WTC11 (cell line): ENCODE measurements at regions not wholly inside any gene's neighbourhood (a gene's known extent, or its start where the extent isn't known, plus 50 kb on each side); places are given as distances from the start of the nearest gene placed in this dataset.

Experiments
- ATAC-seq: fragments of 200-7000 bp; cut with Tn5 transposase; 2 replicates; pipeline ENCODE4 v1.10.0; 2021; ENCODE audit warnings: mild to moderate bottlenecking, moderate library complexity
- CTCF ChIA-PET: fragments of 300-600 bp; sonication (Branson Sonifier 250); formaldehyde crosslinking; loops from one replicate; lab custom pipeline; 2021; ENCODE audit warnings: antibody characterized with exemption; lab: Charles Lee
- POLR2A ChIA-PET: fragments of 350-600 bp; sonication (Branson Sonifier 250); formaldehyde crosslinking; loops from one replicate; lab custom pipeline; 2021; ENCODE audit warnings: antibody characterized with exemption; lab: Charles Lee
- DNase-seq: peaks from one replicate; pipeline ENCODE4 v3.0.0; 2021; ENCODE audit warnings: low spot score
- H3K27ac Mint-ChIP-seq: 2 replicates; pipeline ENCODE4 v1.8.0; 2021; ENCODE audit warnings: mixed read lengths
- H3K27me3 Mint-ChIP-seq: 2 replicates; pipeline ENCODE4 v1.8.0; 2021; ENCODE audit warnings: low read depth, mild to moderate bottlenecking, moderate library complexity, mixed read lengths
- H3K36me3 Mint-ChIP-seq: 2 replicates; pipeline ENCODE4 v1.8.0; 2021; ENCODE audit warnings: mixed read lengths
- H3K4me1 Mint-ChIP-seq: 2 replicates; pipeline ENCODE4 v1.8.0; 2022; ENCODE audit warnings: mixed read lengths
- H3K4me3 Mint-ChIP-seq: 2 replicates; pipeline ENCODE4 v1.8.0; 2021; ENCODE audit warnings: mild to moderate bottlenecking, moderate library complexity, mixed read lengths
- H3K9me3 Mint-ChIP-seq: 2 replicates; pipeline ENCODE4 v1.8.0; 2021; ENCODE audit warnings: mixed read lengths
- CBFB ChIP-seq: sonication (generic); formaldehyde crosslinking; IDR thresholded peaks from 2 replicates; pipeline ENCODE4 v1.8.1; 2022; ENCODE audit warnings: mild to moderate bottlenecking, low read depth, missing genetic modification reagents
- CREM ChIP-seq: sonication (generic); formaldehyde crosslinking; IDR thresholded peaks from 2 replicates; pipeline ENCODE4 v1.8.1; 2022; ENCODE audit warnings: mild to moderate bottlenecking, missing genetic modification reagents, moderate library complexity
- ERG ChIP-seq: fragments of 250-450 bp; sonication (Bioruptor Pico); IDR thresholded peaks from 2 replicates; pipeline ENCODE4 v1.8.0; 2021; ENCODE audit warnings: mild to moderate bottlenecking
- FOXK1 ChIP-seq: sonication (generic); formaldehyde crosslinking; IDR thresholded peaks from 2 replicates; pipeline ENCODE4 v1.8.0; 2022; ENCODE audit warnings: mild to moderate bottlenecking, moderate library complexity, missing genetic modification reagents
- GRHL2 ChIP-seq: fragments of 250-450 bp; sonication (Bioruptor Pico); IDR thresholded peaks from 2 replicates; pipeline ENCODE4 v1.8.0; 2022; ENCODE audit warnings: mild to moderate bottlenecking, moderate library complexity; ENCODE audit not compliant: insufficient replicate concordance, severe bottlenecking
- JAZF1 ChIP-seq: fragments of 250-450 bp; sonication (Bioruptor Pico); IDR thresholded peaks from 2 replicates; pipeline ENCODE4 v1.9.0; 2021; ENCODE audit warnings: moderate library complexity, mild to moderate bottlenecking, inconsistent platforms
- KAT7 ChIP-seq: sonication (generic); formaldehyde crosslinking; IDR thresholded peaks from 2 replicates; pipeline ENCODE4 v1.8.1; 2023; ENCODE audit warnings: missing genetic modification reagents, mild to moderate bottlenecking, borderline replicate concordance
- MLX ChIP-seq: sonication (generic); formaldehyde crosslinking; IDR thresholded peaks from 2 replicates; pipeline ENCODE4 v1.8.1; 2023; ENCODE audit warnings: mild to moderate bottlenecking, missing genetic modification reagents, moderate library complexity
- NFATC4 ChIP-seq: fragments of 250-450 bp; sonication (Bioruptor Pico); IDR thresholded peaks from 2 replicates; pipeline ENCODE4 v1.9.0; 2021; ENCODE audit warnings: mild to moderate bottlenecking
- NFE2L1 ChIP-seq: sonication (generic); formaldehyde crosslinking; IDR thresholded peaks from 2 replicates; pipeline ENCODE4 v1.8.1; 2023; ENCODE audit warnings: missing genetic modification reagents
- NR1H2 ChIP-seq: sonication (generic); formaldehyde crosslinking; IDR thresholded peaks from 2 replicates; pipeline ENCODE4 v1.9.0; 2021; ENCODE audit warnings: mild to moderate bottlenecking, moderate library complexity, missing genetic modification reagents
- NR3C1 ChIP-seq: sonication (generic); formaldehyde crosslinking; conservative IDR thresholded peaks from 2 replicates; pipeline ENCODE4 v1.8.1; 2023; ENCODE audit warnings: low read depth, mild to moderate bottlenecking, missing genetic modification reagents
- TCF7 ChIP-seq: sonication (generic); formaldehyde crosslinking; IDR thresholded peaks from 2 replicates; pipeline ENCODE4 v1.8.0; 2022; ENCODE audit warnings: mild to moderate bottlenecking, low read depth, missing genetic modification reagents, moderate library complexity
- ZBTB21 ChIP-seq: sonication (generic); formaldehyde crosslinking; IDR thresholded peaks from 2 replicates; pipeline ENCODE4 v1.8.1; 2023; ENCODE audit warnings: mild to moderate bottlenecking, missing genetic modification reagents, borderline replicate concordance
- ZNF121 ChIP-seq: sonication (generic); formaldehyde crosslinking; IDR thresholded peaks from 2 replicates; pipeline ENCODE4 v1.8.0; 2023; ENCODE audit warnings: missing genetic modification reagents
- ZNF671 ChIP-seq: fragments of 250-450 bp; sonication (Bioruptor Pico); IDR thresholded peaks from 2 replicates; pipeline ENCODE4 v1.8.0; 2021; ENCODE audit warnings: mild to moderate bottlenecking
- TF ChIP-seq, protein P1 (sequence below): sonication (generic); formaldehyde crosslinking; IDR thresholded peaks from 2 replicates; pipeline ENCODE4 v1.8.0; 2022; ENCODE audit warnings: mild to moderate bottlenecking, missing genetic modification reagents
- TF ChIP-seq, protein P2 (sequence below): fragments of 250-450 bp; sonication (Bioruptor Pico); IDR thresholded peaks from 2 replicates; pipeline ENCODE4 v1.9.0; 2021; ENCODE audit warnings: mild to moderate bottlenecking
- TF ChIP-seq, protein P3 (sequence below): fragments of 250-450 bp; sonication (Bioruptor Pico); IDR thresholded peaks from 2 replicates; pipeline ENCODE4 v1.9.0; 2021; ENCODE audit warnings: mild to moderate bottlenecking
- TF ChIP-seq, protein P4 (sequence below): sonication (generic); formaldehyde crosslinking; IDR thresholded peaks from 2 replicates; pipeline ENCODE4 v1.8.0; 2022; ENCODE audit warnings: mild to moderate bottlenecking, missing genetic modification reagents

DNA sequence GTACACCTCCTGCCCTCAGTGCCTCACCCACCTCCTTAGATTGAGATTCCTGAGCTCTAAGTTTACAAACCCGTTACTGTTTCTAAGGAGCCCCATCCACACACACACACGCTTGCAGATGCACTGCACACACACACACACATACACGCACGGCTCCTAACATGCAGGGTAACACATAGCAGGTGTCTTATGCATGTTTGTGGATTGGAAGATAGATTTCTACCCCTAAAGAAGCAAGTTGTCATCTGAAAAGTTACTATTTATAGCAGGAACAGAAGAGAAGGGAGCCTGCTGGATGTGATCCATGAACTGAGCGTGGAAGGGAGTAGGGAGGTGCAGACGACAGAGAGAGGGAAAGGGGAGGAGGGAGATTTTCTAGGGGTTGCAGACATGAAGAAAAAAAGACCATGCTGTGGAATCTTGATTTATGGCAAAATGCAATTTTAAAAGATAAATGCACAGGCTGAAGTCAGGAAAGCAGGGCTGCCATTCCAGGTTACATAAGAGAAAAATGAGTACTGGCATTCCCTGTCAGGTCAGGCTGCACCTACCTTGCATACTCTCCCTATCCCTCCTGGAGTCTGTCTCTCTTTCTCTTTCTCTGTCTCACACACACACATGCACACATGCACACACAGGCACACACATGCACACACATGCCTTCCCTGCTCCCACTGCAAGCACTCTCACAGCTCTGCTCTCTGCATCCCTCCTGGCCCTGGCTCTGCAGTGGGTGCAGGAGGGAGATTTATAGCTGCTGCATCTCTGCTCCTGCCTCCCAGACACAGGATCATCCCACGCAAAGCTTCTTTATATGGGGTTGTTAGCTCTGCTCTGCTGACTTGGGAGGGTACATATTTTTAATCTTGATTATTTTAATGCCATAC lies 192.6 kb upstream of the MYT1L start (continued):
- TF ChIP-seq, protein P1, sequence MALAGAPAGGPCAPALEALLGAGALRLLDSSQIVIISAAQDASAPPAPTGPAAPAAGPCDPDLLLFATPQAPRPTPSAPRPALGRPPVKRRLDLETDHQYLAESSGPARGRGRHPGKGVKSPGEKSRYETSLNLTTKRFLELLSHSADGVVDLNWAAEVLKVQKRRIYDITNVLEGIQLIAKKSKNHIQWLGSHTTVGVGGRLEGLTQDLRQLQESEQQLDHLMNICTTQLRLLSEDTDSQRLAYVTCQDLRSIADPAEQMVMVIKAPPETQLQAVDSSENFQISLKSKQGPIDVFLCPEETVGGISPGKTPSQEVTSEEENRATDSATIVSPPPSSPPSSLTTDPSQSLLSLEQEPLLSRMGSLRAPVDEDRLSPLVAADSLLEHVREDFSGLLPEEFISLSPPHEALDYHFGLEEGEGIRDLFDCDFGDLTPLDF = no peak
- TF ChIP-seq FOXK1 (CRISPR knock-in tag) (no peak), KAT7 (CRISPR knock-in tag) (no peak)
- TF ChIP-seq, protein P2, sequence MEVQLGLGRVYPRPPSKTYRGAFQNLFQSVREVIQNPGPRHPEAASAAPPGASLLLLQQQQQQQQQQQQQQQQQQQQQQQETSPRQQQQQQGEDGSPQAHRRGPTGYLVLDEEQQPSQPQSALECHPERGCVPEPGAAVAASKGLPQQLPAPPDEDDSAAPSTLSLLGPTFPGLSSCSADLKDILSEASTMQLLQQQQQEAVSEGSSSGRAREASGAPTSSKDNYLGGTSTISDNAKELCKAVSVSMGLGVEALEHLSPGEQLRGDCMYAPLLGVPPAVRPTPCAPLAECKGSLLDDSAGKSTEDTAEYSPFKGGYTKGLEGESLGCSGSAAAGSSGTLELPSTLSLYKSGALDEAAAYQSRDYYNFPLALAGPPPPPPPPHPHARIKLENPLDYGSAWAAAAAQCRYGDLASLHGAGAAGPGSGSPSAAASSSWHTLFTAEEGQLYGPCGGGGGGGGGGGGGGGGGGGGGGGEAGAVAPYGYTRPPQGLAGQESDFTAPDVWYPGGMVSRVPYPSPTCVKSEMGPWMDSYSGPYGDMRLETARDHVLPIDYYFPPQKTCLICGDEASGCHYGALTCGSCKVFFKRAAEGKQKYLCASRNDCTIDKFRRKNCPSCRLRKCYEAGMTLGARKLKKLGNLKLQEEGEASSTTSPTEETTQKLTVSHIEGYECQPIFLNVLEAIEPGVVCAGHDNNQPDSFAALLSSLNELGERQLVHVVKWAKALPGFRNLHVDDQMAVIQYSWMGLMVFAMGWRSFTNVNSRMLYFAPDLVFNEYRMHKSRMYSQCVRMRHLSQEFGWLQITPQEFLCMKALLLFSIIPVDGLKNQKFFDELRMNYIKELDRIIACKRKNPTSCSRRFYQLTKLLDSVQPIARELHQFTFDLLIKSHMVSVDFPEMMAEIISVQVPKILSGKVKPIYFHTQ (CRISPR knock-in tag) = no peak

DNA sequence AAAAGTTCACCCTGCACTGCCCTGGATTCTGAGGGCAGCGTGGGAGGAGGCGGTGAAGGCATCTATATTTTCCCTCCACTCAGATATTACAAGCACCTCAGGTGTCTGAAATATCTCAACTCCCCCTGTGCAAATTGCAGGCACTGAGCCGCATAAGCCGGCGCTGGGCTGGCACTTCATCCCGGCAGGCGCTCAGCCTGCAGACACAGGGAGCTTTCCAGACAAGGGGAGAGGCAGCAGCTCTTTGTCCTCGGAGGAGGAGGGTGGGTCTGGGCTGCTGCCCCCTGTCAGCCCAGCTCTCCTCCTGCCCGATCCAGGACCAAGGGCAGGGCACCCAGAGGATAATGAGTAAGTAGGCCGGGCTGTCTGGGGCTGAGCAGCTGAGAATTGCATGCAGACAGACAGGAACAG lies 189.3 kb upstream of the MYT1L start:
- Mint-ChIP-seq H3K36me3 (no peaks in the 10 kb centered on the region), H3K27ac (no peak overlapping the region), H3K9me3 (peaks cover 13% of the 10 kb centered on the region), H3K27me3 (no peaks in the 10 kb centered on the region; the same call in 1 of the 2 replicates), H3K4me1 (peaks cover 2% of the 10 kb centered on the region; the same call in 1 of the 2 replicates), H3K4me3 (no peak overlapping the region)
- POLR2A ChIA-PET = no interaction called here
- no peak for TF ChIP-seq GRHL2 (CRISPR knock-in tag)
- no peak for TF ChIP-seq ERG (CRISPR knock-in tag)
- no peak for TF ChIP-seq CBFB
- TF ChIP-seq ZNF121 = no peak
- TF ChIP-seq, protein P3, sequence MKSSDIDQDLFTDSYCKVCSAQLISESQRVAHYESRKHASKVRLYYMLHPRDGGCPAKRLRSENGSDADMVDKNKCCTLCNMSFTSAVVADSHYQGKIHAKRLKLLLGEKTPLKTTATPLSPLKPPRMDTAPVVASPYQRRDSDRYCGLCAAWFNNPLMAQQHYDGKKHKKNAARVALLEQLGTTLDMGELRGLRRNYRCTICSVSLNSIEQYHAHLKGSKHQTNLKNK = no peak
- no peak for TF ChIP-seq NFE2L1
- TF ChIP-seq NR1H2 (CRISPR knock-in tag) = no peak
- TF ChIP-seq JAZF1 (CRISPR knock-in tag) = no peak
- CTCF ChIA-PET = interaction anchor here (1.6 to 2.2 kb wide), 2 partner anchors 23 to 665 kb away, joined by 4 to 5 read pairs; no protein-coding TSS in a partner anchor
- ATAC-seq (peak; percentile 76), DNase-seq (no peak)

DNA sequence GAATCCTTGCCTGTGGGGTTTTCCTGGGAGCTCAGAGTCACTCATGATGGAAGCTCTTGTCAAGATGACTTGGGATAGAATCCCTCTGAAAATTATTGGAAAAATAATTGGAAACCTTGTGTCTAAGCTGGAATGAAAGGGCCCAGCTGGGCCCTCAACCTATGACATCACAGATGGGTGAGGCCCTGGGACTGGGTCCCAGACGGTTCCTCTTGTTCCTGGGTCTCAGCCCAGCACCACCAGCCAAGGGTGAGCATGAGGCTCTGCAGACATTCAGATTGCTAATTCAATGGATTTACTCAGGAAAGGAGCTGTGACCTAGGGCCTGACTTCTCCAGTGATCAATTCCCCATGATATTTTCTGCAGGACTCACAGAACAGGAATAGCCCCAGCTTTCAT lies 188.3 kb upstream of the MYT1L start:
- Mint-ChIP-seq H3K9me3 (peaks cover 13% of the 10 kb centered on the region), H3K4me3 (no peak overlapping the region), H3K27ac (no peak overlapping the region), H3K27me3 (no peaks in the 10 kb centered on the region; the same call in 1 of the 2 replicates), H3K36me3 (no peaks in the 10 kb centered on the region), H3K4me1 (peaks cover 2% of the 10 kb centered on the region; the same call in 1 of the 2 replicates)
- POLR2A ChIA-PET = no interaction called here
- no peak for ATAC-seq
- CTCF ChIA-PET = interaction anchor here (1.6 to 2.2 kb wide), 2 partner anchors 24 to 664 kb away, joined by 4 to 5 read pairs; no protein-coding TSS in a partner anchor
- DNase-seq = no peak
- TF ChIP-seq NFATC4 (CRISPR knock-in tag) = no peak
- TF ChIP-seq, all 79 proteins: peak for 0

DNA sequence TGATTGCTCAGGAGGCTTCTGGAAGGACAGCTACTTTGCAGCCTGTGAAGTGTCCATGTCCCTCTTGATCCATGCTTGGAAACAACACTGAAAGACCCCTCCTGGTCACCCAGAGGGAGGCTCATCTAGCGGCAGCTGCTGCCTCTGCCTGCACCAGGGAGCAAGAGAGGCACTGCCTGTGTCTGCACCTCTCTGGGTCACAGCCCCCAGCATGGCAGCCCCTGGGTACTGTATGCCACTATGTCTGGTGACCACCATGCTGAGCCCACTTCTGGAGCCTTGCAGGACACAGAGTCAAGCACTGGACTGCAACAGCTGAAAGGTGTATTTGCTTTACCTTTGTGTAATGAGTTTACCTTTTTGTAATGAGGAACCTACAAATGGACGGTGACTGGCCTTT lies 186.3 kb upstream of the MYT1L start:
- peaks cover 2% of the 10 kb centered on the region; the same call in 1 of the 2 replicates for H3K4me1 Mint-ChIP-seq
- ChIA-PET POLR2A (no interaction called here), CTCF (no interaction called here)
- H3K9me3 Mint-ChIP-seq = peaks cover 13% of the 10 kb centered on the region
- no peak for DNase-seq
- H3K36me3 Mint-ChIP-seq = no peaks in the 10 kb centered on the region
- no peak for ATAC-seq
- no peak overlapping the region; the same call in 1 of the 2 replicates for H3K27ac Mint-ChIP-seq
- H3K4me3 Mint-ChIP-seq = no peak overlapping the region
- no peaks in the 10 kb centered on the region; the same call in 1 of the 2 replicates for H3K27me3 Mint-ChIP-seq
- TF ChIP-seq ZBTB21 (CRISPR knock-in tag) (no peak), CREM (CRISPR knock-in tag) (no peak), ZNF671 (CRISPR knock-in tag) (no peak), MLX (CRISPR knock-in tag) (no peak), NR3C1 (no peak), TCF7 (no peak)
- TF ChIP-seq, protein P4, sequence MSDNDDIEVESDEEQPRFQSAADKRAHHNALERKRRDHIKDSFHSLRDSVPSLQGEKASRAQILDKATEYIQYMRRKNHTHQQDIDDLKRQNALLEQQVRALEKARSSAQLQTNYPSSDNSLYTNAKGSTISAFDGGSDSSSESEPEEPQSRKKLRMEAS (CRISPR knock-in tag) = no peak
